Smooth muscle cell (in vitro differentiated cells): ENCODE measurements at regions not wholly inside any gene's neighbourhood (a gene's known extent, or its start where the extent isn't known, plus 50 kb on each side); places are given as distances from the start of the nearest gene placed in this dataset.
A peak's percentile ranks its signal among the peaks of the same experiment; 100 is the strongest.

Experiments
- DNase-seq: peaks from one replicate; lab custom pipeline; 2025; ENCODE audit not compliant: unreplicated experiment; lab: John Stamatoyannopoulos, UW
- H2AFZ ChIP-seq: fragments of 200-600 bp; sonication (generic); 2 replicates; pipeline ENCODE4 v1.6.0; 2016; ENCODE audit warnings: antibody characterized with exemption, low read depth, mild to moderate bottlenecking
- H3F3A ChIP-seq: fragments of 200-600 bp; sonication (generic); 2 replicates; pipeline ENCODE4 v1.6.0; 2017; ENCODE audit warnings: antibody characterized with exemption, low read depth
- H3K27ac ChIP-seq: fragments of 200-600 bp; sonication (generic); 2 replicates; pipeline ENCODE4 v1.5.1; 2016; ENCODE audit warnings: low read depth, mild to moderate bottlenecking
- H3K27me3 ChIP-seq: fragments of 200-600 bp; sonication (generic); 2 replicates; pipeline ENCODE4 v1.6.1; 2016; ENCODE audit warnings: low read depth, mild to moderate bottlenecking
- H3K36me3 ChIP-seq: fragments of 200-600 bp; sonication (generic); 2 replicates; pipeline ENCODE4 v1.5.1; 2016; ENCODE audit warnings: low read depth
- H3K4me1 ChIP-seq: fragments of 200-600 bp; sonication (generic); 2 replicates; pipeline ENCODE4 v1.5.1; 2016; ENCODE audit warnings: low read depth
- H3K4me2 ChIP-seq: fragments of 200-600 bp; sonication (generic); 2 replicates; pipeline ENCODE4 v1.6.0; 2016; ENCODE audit warnings: mild to moderate bottlenecking
- H3K4me3 ChIP-seq: fragments of 200-600 bp; sonication (generic); 2 replicates; pipeline ENCODE4 v1.5.1; 2016; ENCODE audit warnings: mild to moderate bottlenecking
- H3K79me2 ChIP-seq: fragments of 200-600 bp; sonication (generic); 2 replicates; pipeline ENCODE4 v1.6.0; 2016; ENCODE audit warnings: low read depth, mild to moderate bottlenecking
- H3K9ac ChIP-seq: fragments of 200-600 bp; sonication (generic); 2 replicates; pipeline ENCODE4 v1.6.0; 2016; ENCODE audit warnings: low read depth
- H3K9me3 ChIP-seq: fragments of 200-600 bp; sonication (generic); replicated peaks from 2 replicates; pipeline ENCODE4 v1.5.1; 2016; ENCODE audit warnings: low read depth
- H4K20me1 ChIP-seq: fragments of 200-600 bp; sonication (generic); 2 replicates; pipeline ENCODE4 v1.6.0; 2016; ENCODE audit warnings: low read depth
- WGBS: methylation state at CpG from one replicate; pipeline ENCODE4 v1.1.7; 2016; ENCODE audit warnings: low lambda C conversion rate; 5-methylcytosine and 5-hydroxymethylcytosine counted together
- TF ChIP-seq, protein P1 (sequence below): fragments of 200-600 bp; sonication (generic); IDR thresholded peaks from 2 replicates; pipeline ENCODE4 v1.5.1; 2017; ENCODE audit warnings: borderline replicate concordance, mild to moderate bottlenecking, antibody characterized with exemption; ENCODE audit not compliant: insufficient read depth, poor library complexity, severe bottlenecking

DNA sequence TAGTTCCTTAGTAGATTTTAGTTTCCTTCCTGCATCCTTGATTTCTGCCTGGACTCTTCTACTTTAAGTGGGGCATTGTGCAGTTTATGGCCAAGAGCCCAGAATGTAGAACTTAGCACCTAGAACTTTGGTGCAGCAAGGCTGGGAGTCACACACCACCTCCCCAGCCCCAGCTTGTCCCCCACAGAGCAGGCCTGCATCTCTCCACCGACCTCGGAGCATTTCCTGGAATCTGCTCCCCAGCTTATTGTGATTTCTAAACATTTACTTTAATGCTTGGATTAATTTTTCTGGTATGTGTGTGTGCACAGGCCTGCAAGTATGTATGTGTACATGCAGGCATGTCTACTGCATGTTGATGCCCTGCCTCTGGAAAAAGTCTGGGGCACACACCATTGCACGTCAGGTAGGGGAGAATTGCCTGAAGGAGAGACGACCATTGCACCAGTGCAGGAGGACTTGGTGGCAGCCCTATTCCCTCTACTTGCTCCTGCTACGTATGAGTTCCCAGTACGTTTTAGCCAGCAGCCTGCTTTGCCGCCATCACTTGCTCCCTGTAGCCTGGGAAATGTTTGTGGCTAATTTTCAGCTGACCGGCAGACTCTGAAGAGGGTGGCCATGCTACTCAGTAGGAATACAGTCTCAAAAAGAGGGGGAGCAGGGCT lies 419.9 kb upstream of the HS6ST1 start:
- TF ChIP-seq, protein P1, sequence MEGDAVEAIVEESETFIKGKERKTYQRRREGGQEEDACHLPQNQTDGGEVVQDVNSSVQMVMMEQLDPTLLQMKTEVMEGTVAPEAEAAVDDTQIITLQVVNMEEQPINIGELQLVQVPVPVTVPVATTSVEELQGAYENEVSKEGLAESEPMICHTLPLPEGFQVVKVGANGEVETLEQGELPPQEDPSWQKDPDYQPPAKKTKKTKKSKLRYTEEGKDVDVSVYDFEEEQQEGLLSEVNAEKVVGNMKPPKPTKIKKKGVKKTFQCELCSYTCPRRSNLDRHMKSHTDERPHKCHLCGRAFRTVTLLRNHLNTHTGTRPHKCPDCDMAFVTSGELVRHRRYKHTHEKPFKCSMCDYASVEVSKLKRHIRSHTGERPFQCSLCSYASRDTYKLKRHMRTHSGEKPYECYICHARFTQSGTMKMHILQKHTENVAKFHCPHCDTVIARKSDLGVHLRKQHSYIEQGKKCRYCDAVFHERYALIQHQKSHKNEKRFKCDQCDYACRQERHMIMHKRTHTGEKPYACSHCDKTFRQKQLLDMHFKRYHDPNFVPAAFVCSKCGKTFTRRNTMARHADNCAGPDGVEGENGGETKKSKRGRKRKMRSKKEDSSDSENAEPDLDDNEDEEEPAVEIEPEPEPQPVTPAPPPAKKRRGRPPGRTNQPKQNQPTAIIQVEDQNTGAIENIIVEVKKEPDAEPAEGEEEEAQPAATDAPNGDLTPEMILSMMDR, result no peak
- WGBS, result 89% methylated on average over 8 of the region's 8 CpGs

DNA sequence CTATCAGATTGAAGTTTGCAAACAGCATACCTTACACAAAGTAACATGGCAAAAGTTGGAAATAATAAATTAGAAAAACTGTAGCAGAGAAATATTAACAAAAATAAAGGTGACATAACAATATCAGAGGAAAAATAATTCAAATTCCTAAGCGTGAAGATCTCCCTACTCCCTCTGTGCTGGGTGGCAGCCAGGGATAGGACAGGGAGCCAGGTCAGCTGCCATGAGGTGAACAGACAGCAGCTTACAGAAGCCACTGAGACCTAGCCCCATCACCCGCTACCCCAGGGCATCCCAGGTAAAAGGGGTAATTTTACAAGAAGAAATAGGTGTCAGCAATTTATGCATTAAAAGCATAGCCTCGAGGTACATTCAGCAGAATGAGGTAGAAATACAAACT lies 423.8 kb upstream of the HS6ST1 start:
- Histone ChIP-seq H3K79me2 (no peaks in the 10 kb centered on the region), H3K36me3 (no peaks in the 10 kb centered on the region), H2AFZ (no peak overlapping the region), H4K20me1 (no peaks in the 10 kb centered on the region), H3K27ac (no peak overlapping the region), H3K4me3 (no peak overlapping the region), H3K4me2 (no peak overlapping the region), H3K4me1 (no peaks in the 10 kb centered on the region), H3F3A (no peaks in the 10 kb centered on the region), H3K9me3 (no peaks in the 10 kb centered on the region), H3K27me3 (no peaks in the 10 kb centered on the region), H3K9ac (no peak overlapping the region)
- DNase-seq, result no peak
- TF ChIP-seq, protein P1, result no peak
- WGBS, result 82% methylated on average over 3 of the region's 3 CpGs

More for the DNA sequence above, 419.9 kb upstream of the HS6ST1 start:
- H3K27ac ChIP-seq, result no peak overlapping the region
- H3K9me3 ChIP-seq, result no peaks in the 10 kb centered on the region
- no peaks in the 10 kb centered on the region for H3K79me2 ChIP-seq
- no peak overlapping the region for H3K4me2 ChIP-seq
- H3K27me3 ChIP-seq, result no peaks in the 10 kb centered on the region
- H3F3A ChIP-seq, result no peaks in the 10 kb centered on the region
- no peaks in the 10 kb centered on the region for H3K36me3 ChIP-seq
- no peaks in the 10 kb centered on the region for H3K4me1 ChIP-seq
- H3K9ac ChIP-seq, result no peak overlapping the region
- no peak overlapping the region for H2AFZ ChIP-seq
- no peak overlapping the region for H3K4me3 ChIP-seq
- no peaks in the 10 kb centered on the region for H4K20me1 ChIP-seq
- no peak for DNase-seq

DNA sequence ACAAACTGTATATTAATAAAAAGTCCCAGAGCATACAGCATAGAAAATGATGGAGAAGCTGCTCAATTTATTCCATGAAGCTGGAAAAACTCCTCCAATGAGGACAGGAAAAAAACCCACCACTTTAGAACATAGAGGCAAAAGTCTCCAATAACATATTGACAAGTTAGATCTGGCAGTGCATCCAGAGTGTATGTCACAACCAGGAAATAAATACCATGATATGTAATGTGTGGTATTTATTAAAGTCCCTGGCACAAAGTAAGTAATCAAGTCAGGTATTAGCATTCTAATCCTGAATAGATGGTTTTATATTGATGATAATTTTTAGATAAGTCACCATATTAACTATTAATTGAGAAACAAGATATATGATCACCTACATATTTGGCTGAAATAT lies 427.3 kb upstream of the HS6ST1 start:
- H3K27ac ChIP-seq, result no peak overlapping the region
- H3K4me1 ChIP-seq, result no peaks in the 10 kb centered on the region
- no peaks in the 10 kb centered on the region for H3K79me2 ChIP-seq
- no peaks in the 10 kb centered on the region for H3K9me3 ChIP-seq
- H3K9ac ChIP-seq, result no peak overlapping the region
- DNase-seq, result no peak
- no peaks in the 10 kb centered on the region for H4K20me1 ChIP-seq
- H3F3A ChIP-seq, result no peaks in the 10 kb centered on the region
- H3K4me2 ChIP-seq, result peak overlapping the region; percentile 48
- H3K36me3 ChIP-seq, result no peaks in the 10 kb centered on the region
- TF ChIP-seq, protein P1, result no peak
- no peak overlapping the region for H2AFZ ChIP-seq
- no peak overlapping the region for H3K4me3 ChIP-seq
- no peaks in the 10 kb centered on the region for H3K27me3 ChIP-seq

DNA sequence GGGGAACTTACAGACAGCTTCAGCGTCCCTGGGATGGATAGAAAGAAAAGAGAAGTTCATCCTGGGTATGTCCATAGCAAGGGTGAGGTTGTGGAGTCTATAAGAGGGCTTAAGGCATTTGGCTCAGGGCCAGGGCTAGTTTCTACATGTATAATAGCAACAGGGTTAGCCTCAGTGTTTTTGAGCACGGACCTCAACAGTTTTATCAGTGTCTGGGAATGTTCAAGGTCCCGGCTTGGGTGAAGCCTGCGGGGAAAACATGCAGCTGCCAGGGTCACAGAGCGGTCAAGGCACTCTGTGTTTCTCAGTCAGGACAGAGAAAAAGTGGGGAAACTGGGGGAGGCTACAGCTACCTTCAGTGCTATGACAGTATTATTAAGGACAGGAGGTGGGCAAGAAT lies 427.7 kb upstream of the HS6ST1 start:
- no peak for DNase-seq
- H3K4me1 ChIP-seq, result no peaks in the 10 kb centered on the region

More for the DNA sequence above, 427.7 kb upstream of the HS6ST1 start:
- H2AFZ ChIP-seq, result no peak overlapping the region
- H3K9me3 ChIP-seq, result no peaks in the 10 kb centered on the region
- H3K9ac ChIP-seq, result no peak overlapping the region
- H3K79me2 ChIP-seq, result no peaks in the 10 kb centered on the region
- WGBS, result 31% methylated on average over 5 of the region's 5 CpGs
- no peaks in the 10 kb centered on the region for H3K36me3 ChIP-seq
- no peaks in the 10 kb centered on the region for H4K20me1 ChIP-seq
- peak overlapping the region; percentile 48 for H3K4me2 ChIP-seq
- TF ChIP-seq, protein P1, result no peak
- H3F3A ChIP-seq, result no peaks in the 10 kb centered on the region
- H3K27me3 ChIP-seq, result no peaks in the 10 kb centered on the region
- no peak overlapping the region for H3K27ac ChIP-seq
- H3K4me3 ChIP-seq, result no peak overlapping the region
